Nephron progenitor cell (in vitro differentiated cells): ENCODE measurements at regions not wholly inside any gene's neighbourhood (a gene's known extent, or its start where the extent isn't known, plus 50 kb on each side); places are given as distances from the start of the nearest gene placed in this dataset.

ENCODE experiments used
- DNase-seq: peaks from one replicate; pipeline ENCODE4 v3.0.0; 2021
- H3K27ac Mint-ChIP-seq: 2 replicates; pipeline ENCODE4 v1.8.0; 2021; ENCODE audit warnings: mild to moderate bottlenecking, moderate library complexity, mixed read lengths
- H3K27me3 Mint-ChIP-seq: 2 replicates; pipeline ENCODE4 v1.8.0; 2021; ENCODE audit warnings: mild to moderate bottlenecking, low read depth, mixed read lengths; ENCODE audit not compliant: poor library complexity
- H3K36me3 Mint-ChIP-seq: 2 replicates; pipeline ENCODE4 v1.8.0; 2021; ENCODE audit warnings: low read depth, mixed read lengths
- H3K4me1 Mint-ChIP-seq: 2 replicates; pipeline ENCODE4 v1.8.0; 2021; ENCODE audit warnings: mixed read lengths
- H3K4me3 Mint-ChIP-seq: 2 replicates; pipeline ENCODE4 v1.8.0; 2021; ENCODE audit warnings: mild to moderate bottlenecking, moderate library complexity, mixed read lengths
- H3K9me3 Mint-ChIP-seq: 2 replicates; pipeline ENCODE4 v1.8.0; 2021; ENCODE audit warnings: mild to moderate bottlenecking, moderate library complexity, mixed read lengths
- TF ChIP-seq, protein P1 (sequence below): fragments of 200-600 bp; sonication (generic); IDR thresholded peaks from 2 replicates; pipeline ENCODE4 v1.5.0; 2021; ENCODE audit warnings: antibody characterized with exemption

DNA sequence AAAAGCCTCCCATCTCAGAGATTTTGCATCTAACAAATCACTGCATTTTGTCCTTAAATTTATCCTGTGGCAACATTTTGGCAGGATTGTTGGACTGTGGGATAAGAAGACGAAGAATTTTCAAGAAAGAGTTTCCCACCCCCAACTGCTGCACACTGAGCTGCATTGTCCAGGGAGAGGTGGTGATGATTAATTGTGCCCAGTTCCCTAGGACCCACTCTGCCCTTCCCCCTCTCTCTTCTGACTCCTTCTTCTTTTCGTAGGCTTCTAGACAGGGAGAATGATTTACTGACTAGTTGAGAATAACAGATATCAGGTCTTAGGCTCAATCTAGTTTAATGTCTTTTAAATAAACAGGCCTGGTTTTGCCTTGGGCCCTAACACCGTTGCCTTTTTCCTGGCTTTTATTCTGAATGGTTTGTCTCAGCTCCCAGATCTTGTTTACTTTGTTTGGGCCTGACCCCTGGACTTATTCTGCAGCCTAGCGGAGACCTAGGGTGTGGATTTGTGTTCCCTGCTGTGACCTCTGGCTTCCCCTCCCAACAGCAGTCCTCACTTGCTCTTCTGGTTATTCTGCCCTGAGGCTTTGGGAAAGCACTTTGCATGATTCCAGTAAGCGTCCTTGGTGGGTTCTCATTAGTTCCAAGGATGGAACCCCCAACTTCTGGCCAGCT lies 233.3 kb downstream of the INSIG2 start:
- peaks cover 83% of the 10 kb centered on the region for H3K4me1 Mint-ChIP-seq
- peak overlapping the region; percentile 68 for H3K4me3 Mint-ChIP-seq

DNA sequence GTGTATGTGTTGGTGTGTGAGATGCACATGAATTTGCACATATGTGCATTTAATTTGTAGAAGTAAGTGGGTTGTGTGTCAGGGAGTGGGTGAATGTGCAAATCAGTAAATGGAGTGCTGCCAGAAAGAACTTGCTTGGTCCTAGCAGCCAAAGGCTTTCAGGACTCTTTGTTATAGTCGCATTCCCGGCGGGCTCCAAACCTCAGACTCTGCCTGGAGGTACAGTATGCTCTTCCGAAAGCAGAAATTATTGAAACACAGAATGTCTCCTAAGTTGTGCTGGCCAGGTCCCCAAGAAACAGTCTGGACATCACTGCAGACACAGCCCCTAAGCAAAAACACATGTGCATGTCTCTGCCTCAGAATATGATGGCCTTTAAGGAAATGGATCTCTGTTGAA lies 232.4 kb downstream of the INSIG2 start:
- Mint-ChIP-seq H3K4me1 (peaks cover 82% of the 10 kb centered on the region), H3K9me3 (no peaks in the 10 kb centered on the region), H3K27ac (no peak overlapping the region), H3K36me3 (no peaks in the 10 kb centered on the region), H3K4me3 (peak overlapping the region; percentile 5), H3K27me3 (peaks cover 5% of the 10 kb centered on the region)
- TF ChIP-seq, protein P1, sequence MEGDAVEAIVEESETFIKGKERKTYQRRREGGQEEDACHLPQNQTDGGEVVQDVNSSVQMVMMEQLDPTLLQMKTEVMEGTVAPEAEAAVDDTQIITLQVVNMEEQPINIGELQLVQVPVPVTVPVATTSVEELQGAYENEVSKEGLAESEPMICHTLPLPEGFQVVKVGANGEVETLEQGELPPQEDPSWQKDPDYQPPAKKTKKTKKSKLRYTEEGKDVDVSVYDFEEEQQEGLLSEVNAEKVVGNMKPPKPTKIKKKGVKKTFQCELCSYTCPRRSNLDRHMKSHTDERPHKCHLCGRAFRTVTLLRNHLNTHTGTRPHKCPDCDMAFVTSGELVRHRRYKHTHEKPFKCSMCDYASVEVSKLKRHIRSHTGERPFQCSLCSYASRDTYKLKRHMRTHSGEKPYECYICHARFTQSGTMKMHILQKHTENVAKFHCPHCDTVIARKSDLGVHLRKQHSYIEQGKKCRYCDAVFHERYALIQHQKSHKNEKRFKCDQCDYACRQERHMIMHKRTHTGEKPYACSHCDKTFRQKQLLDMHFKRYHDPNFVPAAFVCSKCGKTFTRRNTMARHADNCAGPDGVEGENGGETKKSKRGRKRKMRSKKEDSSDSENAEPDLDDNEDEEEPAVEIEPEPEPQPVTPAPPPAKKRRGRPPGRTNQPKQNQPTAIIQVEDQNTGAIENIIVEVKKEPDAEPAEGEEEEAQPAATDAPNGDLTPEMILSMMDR = no peak
- no peak for DNase-seq

More for the DNA sequence above, 233.3 kb downstream of the INSIG2 start:
- DNase-seq = no peak
- H3K27me3 Mint-ChIP-seq = peaks cover 2% of the 10 kb centered on the region
- peak overlapping the region; percentile 88 for H3K27ac Mint-ChIP-seq
- H3K9me3 Mint-ChIP-seq = no peaks in the 10 kb centered on the region
- no peaks in the 10 kb centered on the region for H3K36me3 Mint-ChIP-seq
- TF ChIP-seq, protein P1 = no peak

DNA sequence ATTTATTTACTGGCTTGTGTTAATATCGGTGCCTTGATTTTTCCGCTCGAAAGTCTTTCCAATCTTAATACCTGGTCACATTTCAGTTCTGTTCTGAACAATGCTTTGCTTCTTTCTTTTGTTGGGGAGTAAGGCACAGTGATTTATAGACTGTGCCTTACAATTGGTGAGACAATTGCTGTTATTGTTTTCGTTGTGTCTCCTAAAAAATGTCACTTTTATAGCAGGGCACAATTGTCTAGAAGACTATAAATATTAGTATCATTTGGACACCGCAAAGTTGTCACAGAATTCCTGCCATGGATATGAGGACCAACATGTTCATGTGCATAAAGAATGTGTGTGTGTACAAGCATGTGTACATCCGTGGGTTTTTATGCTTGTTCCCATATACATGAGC lies 231.9 kb downstream of the INSIG2 start:
- Mint-ChIP-seq H3K27me3 (peaks cover 5% of the 10 kb centered on the region), H3K4me3 (peak overlapping the region; percentile 5), H3K27ac (no peak overlapping the region), H3K4me1 (peaks cover 87% of the 10 kb centered on the region), H3K9me3 (no peaks in the 10 kb centered on the region), H3K36me3 (no peaks in the 10 kb centered on the region)
- no peak for DNase-seq
- TF ChIP-seq, protein P1 = no peak

DNA sequence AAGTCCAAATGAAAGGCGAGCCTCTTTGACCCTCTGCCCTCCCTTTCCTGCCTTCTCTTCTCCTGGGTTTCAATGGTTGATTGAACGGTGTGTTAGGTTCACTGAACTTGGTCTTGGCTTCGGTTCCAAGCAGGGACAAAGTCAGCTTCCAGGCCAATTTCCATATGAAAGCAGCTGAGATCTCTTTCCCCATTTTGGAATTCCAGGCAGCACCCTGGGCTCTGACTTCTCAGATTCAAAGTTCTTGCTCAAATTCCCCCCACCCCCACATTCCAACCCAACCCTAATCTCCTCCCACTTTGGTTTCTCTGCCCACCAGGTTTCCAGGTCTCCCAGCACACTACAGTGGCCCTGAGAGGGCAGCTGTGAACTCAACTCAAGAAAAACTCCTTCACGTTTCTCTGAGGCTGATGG lies 231.0 kb downstream of the INSIG2 start:
- peaks cover 95% of the 10 kb centered on the region for H3K4me1 Mint-ChIP-seq
- TF ChIP-seq, protein P1 = no peak
- DNase-seq = peak; percentile 29
- no peaks in the 10 kb centered on the region for H3K9me3 Mint-ChIP-seq
- H3K27ac Mint-ChIP-seq = peak overlapping the region; percentile 96
- H3K4me3 Mint-ChIP-seq = peak overlapping the region; percentile 69
- peaks cover 5% of the 10 kb centered on the region for H3K27me3 Mint-ChIP-seq
- no peaks in the 10 kb centered on the region for H3K36me3 Mint-ChIP-seq

DNA sequence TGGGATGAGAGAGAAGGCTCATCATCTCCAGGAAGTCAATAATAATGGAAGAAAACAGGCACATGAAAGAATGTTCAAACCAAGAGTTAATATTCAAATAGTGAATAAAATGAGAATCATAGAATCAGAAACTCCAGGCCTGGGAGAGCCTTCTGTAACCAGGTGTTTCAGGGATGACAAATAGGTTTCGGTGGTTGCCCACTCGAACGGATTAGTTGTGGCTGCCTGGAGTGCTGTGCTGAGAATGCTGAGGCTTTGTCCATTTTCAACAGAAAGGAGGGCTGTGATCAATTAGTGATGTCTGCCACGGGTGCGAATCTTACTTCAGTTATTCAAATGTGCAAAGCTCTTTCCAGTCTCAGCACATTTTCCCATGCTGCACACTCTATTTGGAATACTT lies 227.3 kb downstream of the INSIG2 start:
- peaks cover 94% of the 10 kb centered on the region for H3K4me1 Mint-ChIP-seq

More for the DNA sequence above, 227.3 kb downstream of the INSIG2 start:
- no peak overlapping the region for H3K27ac Mint-ChIP-seq
- H3K9me3 Mint-ChIP-seq = peaks cover 3% of the 10 kb centered on the region
- TF ChIP-seq, protein P1 = no peak
- no peaks in the 10 kb centered on the region for H3K36me3 Mint-ChIP-seq
- peaks cover 6% of the 10 kb centered on the region for H3K27me3 Mint-ChIP-seq
- no peak overlapping the region for H3K4me3 Mint-ChIP-seq
- no peak for DNase-seq
